GM18861 (cell line): ENCODE measurements at regions not wholly inside any gene's neighbourhood (a gene's known extent, or its start where the extent isn't known, plus 50 kb on each side); places are given as distances from the start of the nearest gene placed in this dataset.

Experiments
- ATAC-seq: cut with Tn5 transposase; IDR thresholded peaks from one replicate; pipeline ENCODE4 v1.9.1; 2021; ENCODE audit not compliant: unreplicated experiment

GRCh38 chr14:101101456-101102056, 198.0 kb upstream of the RTL1 start:
- no peak for ATAC-seq

GRCh38 chr14:101102875-101103274, 199.4 kb upstream of the RTL1 start:
- no peak for ATAC-seq

GRCh38 chr14:101103321-101103901, 199.9 kb upstream of the RTL1 start:
- no peak for ATAC-seq

GRCh38 chr14:101104485-101104884, 201.0 kb upstream of the RTL1 start:
- ATAC-seq, result no peak

- ATAC-seq, result no peak
These were observed 201.5 kb upstream of the RTL1 start for GRCh38 chr14:101105045-101105444.

GRCh38 chr14:101108579-101109346, 205.2 kb upstream of the RTL1 start:
- ATAC-seq, result no peak

GRCh38 chr14:101109347-101109638, 205.8 kb upstream of the RTL1 start:
- no peak for ATAC-seq

GRCh38 chr14:101109981-101110728, 206.6 kb upstream of the RTL1 start:
- ATAC-seq, result no peak

GRCh38 chr14:101110729-101111619, 207.5 kb upstream of the RTL1 start:
- no peak for ATAC-seq

- no peak for ATAC-seq
These were observed 208.2 kb upstream of the RTL1 start for GRCh38 chr14:101111620-101112290.

- no peak for ATAC-seq
These were observed 209.0 kb upstream of the RTL1 start for GRCh38 chr14:101112351-101113107.

- no peak for ATAC-seq
These were observed 209.6 kb upstream of the RTL1 start for GRCh38 chr14:101113108-101113612.

- no peak for ATAC-seq
These were observed 210.6 kb upstream of the RTL1 start for GRCh38 chr14:101113835-101114725.

- no peak for ATAC-seq
These were observed 211.4 kb upstream of the RTL1 start for GRCh38 chr14:101114726-101115515.

GRCh38 chr14:101115652-101116051, 212.1 kb upstream of the RTL1 start:
- ATAC-seq, result no peak

GRCh38 chr14:101116065-101116464, 212.5 kb upstream of the RTL1 start:
- no peak for ATAC-seq

- no peak for ATAC-seq
These were observed 213.1 kb upstream of the RTL1 start for GRCh38 chr14:101116486-101117130.
